Pancreas (tissue), 10 donors: ENCODE measurements at regions not wholly inside any gene's neighbourhood (a gene's known extent, or its start where the extent isn't known, plus 50 kb on each side); places are given as distances from the start of the nearest gene placed in this dataset.

ENCODE experiments used
- ATAC-seq, 4 donors: fragments of 200-7000 bp; cut with Tn5 transposase; one replicate each; pipeline versions ENCODE4 v1.8.0 to v1.9.1; 2020; ENCODE audit warnings: mild to moderate bottlenecking in 4 of 4, moderate library complexity in 4 of 4
- DNase-seq, 6 donors: peaks; one replicate each; pipeline ENCODE4 v3.0.0-alpha.2; 2020
- FAIRE-seq: peaks from 2 replicates; lab custom pipeline; 2012; peaks lifted over from hg19 to GRCh38; lab: Jason Lieb, UNC
- H3K27ac ChIP-seq, 4 donors: fragments of 200-600 bp; sonication (generic); 1 replicate in 3 of 4; 2 replicates in 1 of 4; pipeline versions ENCODE4 v1.5.0 to v1.8.0; 2020
- H3K27me3 ChIP-seq, 4 donors: fragments of 200-600 bp; one replicate each; pipeline ENCODE4 v1.8.0; 2021
- H3K36me3 ChIP-seq, 3 donors: fragments of 200-600 bp; sonication (generic) in 1 of 3; one replicate each; pipeline versions ENCODE4 v1.5.0 to v1.8.0; 2020 to 2021
- H3K4me1 ChIP-seq, 3 donors: fragments of 200-600 bp; one replicate each; pipeline ENCODE4 v1.8.0; 2021
- H3K4me3 ChIP-seq, 4 donors: fragments of 200-600 bp; sonication (generic) in 2 of 4; one replicate each; pipeline versions ENCODE4 v1.5.0 to v1.8.0; 2020 to 2021
- H3K9me3 ChIP-seq, 4 donors: fragments of 200-600 bp; one replicate each; pipeline ENCODE4 v1.8.0; 2021
- CTCF ChIP-seq, 4 donors: fragments of 200-600 bp; sonication (generic) in 3 of 4; IDR thresholded peaks; one replicate each; pipeline versions ENCODE4 v1.5.0 to v1.8.0; 2021; ENCODE audit warnings: antibody characterized with exemption in 4 of 4
- WGBS, 2 donors: extraction: QIAGEN DNeasy Blood & Tissue Kit; methylation state at CpG; one replicate each; pipeline ENCODE4 v1.1.7; 2013; 5-methylcytosine and 5-hydroxymethylcytosine counted together
- intact Hi-C, 3 donors: fragments of 100-400 bp; cut with DNase I; formaldehyde crosslinking; loops; one replicate each; pipeline versions ENCODE4 v1.11.1 to v1.14.2; 2022
- donor health status: healthy with polysubstance abuse.
- donor health status: DM: no; HTN: no; CAD: no; lungs with moderate emphysema.
- donor health status: DM: no; HTN: no; CAD: no.
- donor health status: control.
- donor health status: control.
- donor health status: Bipolar disorder and iron deficiency.
- donor health status: DM: yes; HTN: yes; CAD: no.
- donor health status: DM: no; HTN: no; CAD: no.
- donor health status: DM: no; HTN: no; CAD: no.
- donor health status: DM: yes; HTN: yes; CAD: no.

- ATAC-seq (peak in 2 of 4 donors; percentile 22 to 63), DNase-seq (no peak), FAIRE-seq (no peak)
- H3K4me1 ChIP-seq: no peaks in the 10 kb centered on the region
- no peaks in the 10 kb centered on the region for H3K9me3 ChIP-seq
- H3K27me3 ChIP-seq: no peaks in the 10 kb centered on the region
- intact Hi-C loops: no loop called here
- no peak overlapping the region for H3K4me3 ChIP-seq
- H3K27ac ChIP-seq: no peak overlapping the region
- WGBS, 2 donors: 92 to 94% methylated on average over 7 of the region's 7 CpGs
- H3K36me3 ChIP-seq: no peaks in the 10 kb centered on the region
- TF ChIP-seq CTCF (IDR thresholded peaks at IDR 0.05): no peak
Observed at GRCh38 chr3:188097791-188098190, 56.2 kb upstream of the LPP start.

GRCh38 chr3:188099907-188100306 lies 54.0 kb upstream of the LPP start:
- intact Hi-C loops: no loop called here
- WGBS, 2 donors: 88 to 89% methylated on average over 6 of the region's 6 CpGs

DNA sequence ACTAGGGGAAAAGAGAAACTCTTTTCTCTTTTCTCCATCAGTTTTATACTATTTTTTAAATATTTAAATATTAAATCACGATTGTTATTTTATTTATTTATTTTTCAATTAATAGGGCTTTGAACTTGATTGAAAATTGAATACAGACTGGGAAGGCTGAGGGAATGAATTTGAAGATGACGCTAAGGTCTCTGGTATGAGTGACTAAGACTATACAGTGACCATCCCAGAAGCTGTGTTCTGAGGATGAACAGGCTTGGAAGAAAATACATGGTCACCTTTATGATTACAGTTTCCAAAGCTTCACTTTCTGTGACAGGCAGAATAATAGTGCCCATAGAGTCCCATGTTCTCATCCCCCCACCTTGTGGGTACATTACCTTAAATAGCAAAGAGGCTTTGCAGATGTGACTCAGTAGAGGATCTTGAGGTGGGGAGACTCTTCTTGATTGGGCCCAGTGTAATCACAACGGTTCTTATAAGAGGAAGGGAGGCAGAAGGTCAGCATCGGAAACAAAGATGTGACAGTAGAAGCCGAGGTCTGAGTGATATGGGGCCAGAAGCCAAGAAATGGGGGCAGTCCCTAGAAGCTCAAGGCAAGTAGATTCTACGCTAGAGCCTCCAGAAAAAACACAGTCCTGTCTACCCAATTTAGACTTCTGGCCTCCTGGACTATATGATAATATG lies 51.0 kb upstream of the LPP start:
- Histone ChIP-seq H3K27ac (no peak overlapping the region), H3K9me3 (no peaks in the 10 kb centered on the region), H3K4me3 (no peak overlapping the region), H3K4me1 (no peaks in the 10 kb centered on the region), H3K36me3 (no peaks in the 10 kb centered on the region), H3K27me3 (no peaks in the 10 kb centered on the region)
- no peak for TF ChIP-seq CTCF (IDR thresholded peaks at IDR 0.05)
- 87 to 91% methylated on average over 6 of the region's 6 CpGs for WGBS, 2 donors
- intact Hi-C loops: no loop called here
- ATAC-seq (no peak), DNase-seq (no peak), FAIRE-seq (no peak)

More at GRCh38 chr3:188099907-188100306, 54.0 kb upstream of the LPP start:
- FAIRE-seq (no peak), DNase-seq (no peak), ATAC-seq (no peak)
- Histone ChIP-seq H3K36me3 (no peaks in the 10 kb centered on the region), H3K4me3 (no peak overlapping the region), H3K4me1 (no peaks in the 10 kb centered on the region), H3K27ac (no peak overlapping the region), H3K9me3 (no peaks in the 10 kb centered on the region), H3K27me3 (no peaks in the 10 kb centered on the region)
- TF ChIP-seq CTCF (IDR thresholded peaks at IDR 0.05): no peak

DNA sequence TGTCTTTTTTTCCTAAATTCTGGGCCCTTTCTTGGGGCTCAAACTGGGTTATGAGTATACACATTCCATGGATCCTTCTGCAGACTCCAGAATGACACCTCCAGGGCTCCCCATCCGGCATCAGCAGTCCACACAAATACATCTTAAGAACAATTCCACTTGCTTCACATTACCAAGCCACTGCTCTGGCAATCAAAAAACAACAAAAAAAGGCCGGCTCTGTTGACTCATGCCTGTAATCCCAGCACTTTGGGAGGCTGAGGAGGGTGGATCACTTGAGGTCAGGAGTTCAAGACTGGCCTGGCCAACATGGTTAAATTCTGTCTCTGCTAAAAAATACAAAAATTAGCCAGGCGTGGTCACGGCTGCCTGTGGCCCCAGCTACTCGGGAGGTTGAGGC lies 49.9 kb upstream of the LPP start:
- TF ChIP-seq CTCF (IDR thresholded peaks at IDR 0.05): no peak
- DNase-seq (no peak), ATAC-seq (no peak), FAIRE-seq (no peak)
- WGBS, 2 donors: 92 to 95% methylated on average over 5 of the region's 5 CpGs
- Histone ChIP-seq H3K9me3 (no peaks in the 10 kb centered on the region), H3K4me1 (no peaks in the 10 kb centered on the region), H3K27me3 (no peaks in the 10 kb centered on the region), H3K27ac (no peak overlapping the region), H3K36me3 (no peaks in the 10 kb centered on the region), H3K4me3 (no peak overlapping the region)
- intact Hi-C loops: no loop called here
